ENCODE measurements at regions not wholly inside any gene's neighbourhood (a gene's known extent, or its start where the extent isn't known, plus 50 kb on each side); places are given as distances from the start of the nearest gene placed in this dataset.

GRCh38 chr2:177010146-177010545 lies 202.4 kb upstream of the HNRNPA3 start:
- no peak for DNase-seq (ENCODE audit: low read depth)
- TF ChIP-seq, protein P1, sequence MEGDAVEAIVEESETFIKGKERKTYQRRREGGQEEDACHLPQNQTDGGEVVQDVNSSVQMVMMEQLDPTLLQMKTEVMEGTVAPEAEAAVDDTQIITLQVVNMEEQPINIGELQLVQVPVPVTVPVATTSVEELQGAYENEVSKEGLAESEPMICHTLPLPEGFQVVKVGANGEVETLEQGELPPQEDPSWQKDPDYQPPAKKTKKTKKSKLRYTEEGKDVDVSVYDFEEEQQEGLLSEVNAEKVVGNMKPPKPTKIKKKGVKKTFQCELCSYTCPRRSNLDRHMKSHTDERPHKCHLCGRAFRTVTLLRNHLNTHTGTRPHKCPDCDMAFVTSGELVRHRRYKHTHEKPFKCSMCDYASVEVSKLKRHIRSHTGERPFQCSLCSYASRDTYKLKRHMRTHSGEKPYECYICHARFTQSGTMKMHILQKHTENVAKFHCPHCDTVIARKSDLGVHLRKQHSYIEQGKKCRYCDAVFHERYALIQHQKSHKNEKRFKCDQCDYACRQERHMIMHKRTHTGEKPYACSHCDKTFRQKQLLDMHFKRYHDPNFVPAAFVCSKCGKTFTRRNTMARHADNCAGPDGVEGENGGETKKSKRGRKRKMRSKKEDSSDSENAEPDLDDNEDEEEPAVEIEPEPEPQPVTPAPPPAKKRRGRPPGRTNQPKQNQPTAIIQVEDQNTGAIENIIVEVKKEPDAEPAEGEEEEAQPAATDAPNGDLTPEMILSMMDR (conservative IDR thresholded peaks at IDR 0.05; ENCODE audit: low read depth, low read length) = no peak
- H3K4me3 ChIP-seq (ENCODE audit: low read depth, low read length) = no peak overlapping the region

DNA sequence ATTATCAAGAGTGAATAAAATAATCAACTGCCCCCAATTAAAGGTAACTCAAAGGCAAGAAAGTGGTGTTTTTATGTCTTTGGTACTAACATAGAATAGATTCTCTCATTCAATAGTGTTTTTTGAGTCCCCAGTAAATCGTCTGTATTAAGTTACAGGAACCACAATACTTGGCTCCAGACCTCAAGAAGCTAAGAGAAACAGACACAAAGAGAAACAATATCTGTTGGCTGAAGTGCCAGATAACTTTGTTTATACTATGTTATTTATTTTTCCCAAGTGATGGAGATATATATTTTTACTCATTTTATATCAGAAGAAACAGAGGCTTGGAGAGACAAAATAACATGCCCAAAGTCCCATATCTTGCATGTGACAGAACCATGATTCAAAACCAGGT lies 201.7 kb upstream of the HNRNPA3 start:
- TF ChIP-seq, protein P1 (conservative IDR thresholded peaks at IDR 0.05; ENCODE audit: low read depth, low read length) = no peak
- no peak for DNase-seq (ENCODE audit: low read depth)
- no peak overlapping the region for H3K4me3 ChIP-seq (ENCODE audit: low read depth, low read length)

DNA sequence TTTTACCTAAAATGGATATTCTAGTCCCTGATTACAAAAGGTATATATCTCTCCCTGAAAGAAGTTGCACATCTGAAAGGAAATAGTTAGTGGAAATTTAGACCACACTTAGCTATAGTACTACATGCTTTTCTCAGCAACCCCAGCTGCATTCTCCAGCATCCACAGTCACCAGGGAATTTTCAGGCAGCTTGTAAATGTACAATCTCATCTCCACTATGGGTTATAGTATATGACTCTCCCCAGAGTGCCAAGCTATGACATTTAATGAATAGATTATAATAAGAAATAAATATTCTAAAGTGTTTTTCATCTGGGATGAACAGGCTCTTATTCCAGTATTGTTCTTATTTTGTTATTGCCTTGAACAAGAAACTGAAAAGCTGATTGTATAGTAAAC lies 197.6 kb upstream of the HNRNPA3 start:
- DNase-seq (ENCODE audit: low read depth) = no peak
- no peak overlapping the region for H3K4me3 ChIP-seq (ENCODE audit: low read depth, low read length)
- TF ChIP-seq, protein P1 (conservative IDR thresholded peaks at IDR 0.05; ENCODE audit: low read depth, low read length) = no peak

DNA sequence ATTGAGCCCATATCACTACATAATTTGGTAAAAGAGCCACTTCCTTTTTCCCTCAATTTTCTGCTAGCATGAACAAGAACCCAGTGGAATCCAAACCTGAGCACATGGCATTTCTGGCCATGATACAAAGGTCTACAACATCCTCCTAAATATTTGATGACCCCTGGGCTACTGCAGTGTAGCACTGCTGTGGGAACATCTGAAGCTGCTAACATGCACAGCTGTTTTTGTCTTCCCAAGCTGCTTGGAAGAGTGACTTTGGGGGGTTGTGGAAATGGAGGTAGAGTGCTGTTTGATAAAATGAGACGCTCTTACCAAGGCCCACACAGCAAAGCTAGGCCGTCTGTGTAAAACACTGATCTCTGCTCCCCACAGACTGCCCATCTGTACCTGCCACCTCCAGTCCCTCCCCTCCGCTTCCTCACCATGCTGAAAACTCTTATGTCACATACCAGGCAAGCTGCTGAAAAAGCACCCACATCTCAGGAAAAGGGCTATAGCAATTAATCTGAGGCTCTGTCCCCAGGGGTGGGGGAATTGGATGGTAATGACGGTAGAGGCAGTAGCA lies 197.2 kb upstream of the HNRNPA3 start:
- DNase-seq (ENCODE audit: low read depth) = no peak
- no peak overlapping the region for H3K4me3 ChIP-seq (ENCODE audit: low read depth, low read length)
- TF ChIP-seq, protein P1 (conservative IDR thresholded peaks at IDR 0.05; ENCODE audit: low read depth, low read length) = no peak

DNA sequence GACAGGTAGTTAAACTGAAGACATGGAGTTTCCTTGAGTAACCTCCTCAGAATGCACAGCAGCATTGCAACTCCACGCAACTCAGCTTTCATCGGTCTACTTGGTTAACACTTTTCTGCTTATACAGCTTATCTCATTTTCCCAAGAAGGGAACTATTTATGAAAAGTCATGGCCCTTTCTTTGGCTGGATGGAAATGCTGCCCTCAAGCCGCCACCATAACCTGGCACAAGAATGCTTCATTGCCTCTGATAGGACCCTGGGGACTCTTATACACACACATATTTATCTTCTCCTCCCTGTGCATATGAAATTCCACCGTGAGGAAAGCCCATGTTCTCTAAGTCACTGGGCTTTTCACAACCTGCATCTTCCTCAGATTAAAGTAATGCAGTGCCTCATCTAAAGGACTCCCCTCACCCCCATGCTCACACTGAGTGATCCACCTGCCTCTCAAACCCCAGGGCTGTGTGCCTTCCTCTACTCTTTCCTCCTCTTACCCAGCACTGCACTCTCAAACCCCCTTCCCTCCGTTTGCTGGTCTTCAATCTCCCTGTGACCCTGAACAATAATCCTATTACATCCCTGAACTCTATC lies 192.0 kb upstream of the HNRNPA3 start:
- TF ChIP-seq, protein P1 (conservative IDR thresholded peaks at IDR 0.05; ENCODE audit: low read depth, low read length) = no peak
- H3K4me3 ChIP-seq (ENCODE audit: low read depth, low read length) = no peak overlapping the region
- DNase-seq (ENCODE audit: low read depth) = no peak

DNA sequence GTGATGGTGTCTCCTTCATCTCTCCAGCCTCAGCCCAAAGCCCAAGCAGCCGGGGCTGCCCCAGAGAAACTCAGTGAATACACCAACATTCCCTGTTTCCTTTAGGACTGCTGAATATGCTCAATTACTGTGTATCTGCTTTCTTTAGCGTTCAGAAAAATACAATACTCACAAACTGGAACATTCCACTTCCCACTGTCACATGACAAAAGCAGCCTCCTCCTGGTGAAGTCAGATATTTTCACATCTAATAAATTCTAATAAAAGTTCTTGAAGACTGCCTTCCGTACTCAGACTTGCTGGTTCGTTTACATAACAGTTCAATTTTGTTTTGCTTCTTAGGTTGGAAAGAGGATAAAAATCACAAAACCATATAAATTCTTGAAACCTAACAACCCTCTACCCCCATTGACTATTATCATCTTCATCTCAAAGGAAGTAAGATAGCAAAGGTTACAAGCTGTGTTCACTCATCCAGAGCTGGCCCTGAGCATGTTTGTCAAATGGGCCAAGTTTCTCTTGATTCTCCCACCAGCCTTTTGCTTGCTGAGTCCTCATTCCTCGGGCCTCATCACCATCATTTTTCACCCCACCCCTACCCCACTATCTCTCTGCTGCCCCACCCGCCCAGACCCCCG lies 190.8 kb upstream of the HNRNPA3 start:
- DNase-seq (ENCODE audit: low read depth) = no peak
- TF ChIP-seq, protein P1 (conservative IDR thresholded peaks at IDR 0.05; ENCODE audit: low read depth, low read length) = no peak
- no peak overlapping the region for H3K4me3 ChIP-seq (ENCODE audit: low read depth, low read length)

DNA sequence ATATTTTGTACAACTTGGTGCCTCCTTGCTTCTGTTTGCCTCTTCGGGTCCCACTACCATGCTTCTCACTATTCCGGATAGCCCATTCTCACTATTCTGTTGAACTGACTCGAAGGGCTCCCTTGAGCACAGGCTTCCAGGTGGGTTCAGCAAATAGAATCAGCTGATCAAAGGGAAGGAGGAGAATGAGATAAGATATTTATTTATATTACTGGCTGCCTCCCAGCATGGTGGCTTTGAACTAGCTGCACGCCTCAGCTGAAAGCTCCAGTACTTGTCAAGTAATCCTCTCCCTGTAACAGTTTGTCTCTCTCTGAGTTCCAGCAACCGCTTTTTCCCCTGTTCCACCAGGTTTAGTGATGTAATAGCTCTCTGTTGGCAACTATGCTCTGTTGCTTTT lies 187.8 kb upstream of the HNRNPA3 start:
- TF ChIP-seq, protein P1 (conservative IDR thresholded peaks at IDR 0.05; ENCODE audit: low read depth, low read length) = no peak
- no peak for DNase-seq (ENCODE audit: low read depth)
- H3K4me3 ChIP-seq (ENCODE audit: low read depth, low read length) = no peak overlapping the region

All from epithelial cell of proximal tubule (primary cell).